ENCODE measurements at regions not wholly inside any gene's neighbourhood (a gene's known extent, or its start where the extent isn't known, plus 50 kb on each side); places are given as distances from the start of the nearest gene placed in this dataset.
"Not testable (repeated sequence)": the region's sequence is repeated elsewhere in the genome, so short reads cannot be mapped to it uniquely, and the experiment has no call there.

- TF ChIP-seq, protein P1, sequence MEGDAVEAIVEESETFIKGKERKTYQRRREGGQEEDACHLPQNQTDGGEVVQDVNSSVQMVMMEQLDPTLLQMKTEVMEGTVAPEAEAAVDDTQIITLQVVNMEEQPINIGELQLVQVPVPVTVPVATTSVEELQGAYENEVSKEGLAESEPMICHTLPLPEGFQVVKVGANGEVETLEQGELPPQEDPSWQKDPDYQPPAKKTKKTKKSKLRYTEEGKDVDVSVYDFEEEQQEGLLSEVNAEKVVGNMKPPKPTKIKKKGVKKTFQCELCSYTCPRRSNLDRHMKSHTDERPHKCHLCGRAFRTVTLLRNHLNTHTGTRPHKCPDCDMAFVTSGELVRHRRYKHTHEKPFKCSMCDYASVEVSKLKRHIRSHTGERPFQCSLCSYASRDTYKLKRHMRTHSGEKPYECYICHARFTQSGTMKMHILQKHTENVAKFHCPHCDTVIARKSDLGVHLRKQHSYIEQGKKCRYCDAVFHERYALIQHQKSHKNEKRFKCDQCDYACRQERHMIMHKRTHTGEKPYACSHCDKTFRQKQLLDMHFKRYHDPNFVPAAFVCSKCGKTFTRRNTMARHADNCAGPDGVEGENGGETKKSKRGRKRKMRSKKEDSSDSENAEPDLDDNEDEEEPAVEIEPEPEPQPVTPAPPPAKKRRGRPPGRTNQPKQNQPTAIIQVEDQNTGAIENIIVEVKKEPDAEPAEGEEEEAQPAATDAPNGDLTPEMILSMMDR (IDR thresholded peaks at IDR 0.05; ENCODE audit: low read depth, low read length, missing control alignments): no peak
- H3K4me3 ChIP-seq (replicated peaks; ENCODE audit: low read depth, low read length): no peak overlapping the region
- DNase-seq (ENCODE audit: extremely low read depth, low read depth): no peak
Observed at GRCh38 chr2:47629501-47630460, 59.0 kb upstream of the KCNK12 start.

GRCh38 chr2:47628904-47629303 lies 58.1 kb upstream of the KCNK12 start:
- no peak overlapping the region for H3K4me3 ChIP-seq (replicated peaks; ENCODE audit: low read depth, low read length)
- TF ChIP-seq, protein P1 (IDR thresholded peaks at IDR 0.05; ENCODE audit: low read depth, low read length, missing control alignments): no peak
- DNase-seq (ENCODE audit: extremely low read depth, low read depth): no peak

DNA sequence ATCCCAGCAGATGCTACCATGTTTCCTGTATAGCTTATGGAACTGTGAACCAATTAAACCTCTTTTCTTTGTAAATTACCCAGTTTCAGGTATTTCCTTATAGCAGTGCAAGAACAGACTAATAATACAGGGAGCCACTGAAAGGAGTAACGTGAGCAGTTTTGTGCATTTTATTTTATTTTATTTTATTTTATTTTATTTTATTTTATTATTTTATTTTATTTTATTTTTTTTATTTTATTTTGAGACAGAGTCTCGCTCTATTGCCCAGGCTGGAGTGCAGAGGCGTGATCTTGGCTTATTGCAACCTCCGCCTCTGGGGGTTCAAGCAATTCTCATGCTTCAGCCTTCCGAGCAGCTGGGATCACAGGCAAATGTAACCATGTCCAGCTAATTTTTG lies 55.9 kb upstream of the KCNK12 start:
- TF ChIP-seq, protein P1 (IDR thresholded peaks at IDR 0.05; ENCODE audit: low read depth, low read length, missing control alignments): no peak
- H3K4me3 ChIP-seq (replicated peaks; ENCODE audit: low read depth, low read length): no peak overlapping the region
- no peak for DNase-seq (ENCODE audit: extremely low read depth, low read depth)

- not testable (repeated sequence) for H3K4me3 ChIP-seq (replicated peaks; ENCODE audit: low read depth, low read length); DNase-seq (ENCODE audit: extremely low read depth, low read depth)
Observed at GRCh38 chr2:47623140-47623539, 52.4 kb upstream of the KCNK12 start.

DNA sequence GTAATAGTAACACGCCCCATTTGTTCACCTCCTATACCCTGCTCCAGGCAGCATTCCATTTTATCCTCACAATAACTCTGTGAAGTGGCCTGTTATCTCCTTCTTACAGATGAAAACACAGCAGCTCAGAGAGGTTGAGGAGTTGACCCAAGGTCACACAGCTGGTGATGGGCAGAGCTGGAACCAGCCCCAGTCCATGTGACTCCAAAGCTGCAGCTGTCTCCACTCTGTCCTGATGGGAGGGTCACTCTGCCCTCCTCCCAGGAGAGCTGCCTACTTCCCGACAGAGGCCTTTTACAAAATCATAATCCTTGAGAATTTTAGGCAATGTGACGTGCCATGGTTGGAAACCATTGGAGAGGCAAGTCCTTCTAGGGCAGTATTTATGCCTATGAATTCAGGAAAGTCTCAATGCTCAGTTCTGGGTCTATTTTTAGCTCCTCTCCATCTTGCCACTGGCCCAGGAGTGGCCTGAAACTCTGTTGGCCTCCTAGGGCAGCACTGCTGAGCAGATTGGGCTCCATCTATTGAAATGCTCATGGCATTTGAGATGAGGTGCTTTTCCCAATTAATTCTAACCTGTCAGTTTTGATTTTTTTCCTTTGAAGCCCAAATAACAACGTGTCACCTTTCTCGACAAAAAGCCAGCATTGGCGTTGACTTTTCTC lies 50.1 kb upstream of the KCNK12 start:
- TF ChIP-seq, protein P1 (IDR thresholded peaks at IDR 0.05; ENCODE audit: low read depth, low read length, missing control alignments): no peak
- no peak for DNase-seq (ENCODE audit: extremely low read depth, low read depth)
- H3K4me3 ChIP-seq (replicated peaks; ENCODE audit: low read depth, low read length): no peak overlapping the region

Data from HFF-Myc (cell line).